Putamen (tissue), 1 donor: ENCODE measurements at regions not wholly inside any gene's neighbourhood (a gene's known extent, or its start where the extent isn't known, plus 50 kb on each side); places are given as distances from the start of the nearest gene placed in this dataset.
"Not testable (repeated sequence)": the region's sequence is repeated elsewhere in the genome, so short reads cannot be mapped to it uniquely, and the experiment has no call there.

ENCODE experiments used
- DNase-seq: peaks from one replicate; pipeline ENCODE4 v3.0.0-alpha.2; 2016; ENCODE audit warnings: low spot score

GRCh38 chr2:116133381-116133942 is 1681.0 kb upstream of the DDX18 start:
- no peak for DNase-seq

GRCh38 chr2:116141891-116142474 is 1672.5 kb upstream of the DDX18 start:
- DNase-seq, result no peak

GRCh38 chr2:116142644-116143227 is 1671.8 kb upstream of the DDX18 start:
- no peak for DNase-seq

GRCh38 chr2:116145031-116145430 is 1669.5 kb upstream of the DDX18 start:
- DNase-seq, result no peak

GRCh38 chr2:116148361-116148760 is 1666.1 kb upstream of the DDX18 start:
- no peak for DNase-seq

- no peak for DNase-seq
Observed at GRCh38 chr2:116153729-116154128, 1660.8 kb upstream of the DDX18 start.

GRCh38 chr2:116160657-116161056 is 1653.8 kb upstream of the DDX18 start:
- DNase-seq, result no peak

GRCh38 chr2:116162395-116162794 is 1652.1 kb upstream of the DDX18 start:
- no peak for DNase-seq

- DNase-seq, result no peak
Observed at GRCh38 chr2:116167107-116167506, 1647.4 kb upstream of the DDX18 start.

GRCh38 chr2:116180072-116180471 is 1634.4 kb upstream of the DDX18 start:
- no peak for DNase-seq

GRCh38 chr2:116190684-116191083 is 1623.8 kb upstream of the DDX18 start:
- DNase-seq, result not testable (repeated sequence)

- DNase-seq, result no peak
Observed at GRCh38 chr2:116200086-116200485, 1614.4 kb upstream of the DDX18 start.

- no peak for DNase-seq
Observed at GRCh38 chr2:116211719-116212118, 1602.8 kb upstream of the DDX18 start.

GRCh38 chr2:116222793-116223192 is 1591.7 kb upstream of the DDX18 start:
- no peak for DNase-seq

- DNase-seq, result no peak
Observed at GRCh38 chr2:116223912-116224311, 1590.6 kb upstream of the DDX18 start.

- DNase-seq, result no peak
Observed at GRCh38 chr2:116224610-116225009, 1589.9 kb upstream of the DDX18 start.

- DNase-seq, result no peak
Observed at GRCh38 chr2:116238511-116238910, 1576.0 kb upstream of the DDX18 start.

GRCh38 chr2:116250376-116250775 is 1564.1 kb upstream of the DDX18 start:
- DNase-seq, result no peak

GRCh38 chr2:116264872-116265271 is 1549.6 kb upstream of the DDX18 start:
- no peak for DNase-seq

GRCh38 chr2:116269040-116269439 is 1545.5 kb upstream of the DDX18 start:
- no peak for DNase-seq

- DNase-seq, result no peak
Observed at GRCh38 chr2:116304328-116304727, 1510.2 kb upstream of the DDX18 start.

- DNase-seq, result no peak
Observed at GRCh38 chr2:116317111-116317510, 1497.4 kb upstream of the DDX18 start.

GRCh38 chr2:116318551-116318950 is 1495.9 kb upstream of the DDX18 start:
- DNase-seq, result not testable (repeated sequence)

- DNase-seq, result no peak
Observed at GRCh38 chr2:116319001-116319400, 1495.5 kb upstream of the DDX18 start.
